GM08714 (cell line): ENCODE measurements at regions not wholly inside any gene's neighbourhood (a gene's known extent, or its start where the extent isn't known, plus 50 kb on each side); places are given as distances from the start of the nearest gene placed in this dataset.

Experiments used
- H3K4me3 ChIP-seq: fragments of 200-500 bp; sonication (Bioruptor generic); 2 replicates; pipeline ENCODE4 v1.5.1; 2014; ENCODE audit warnings: mild to moderate bottlenecking, low read length, inconsistent platforms
- ZNF274 ChIP-seq: IDR thresholded peaks from 2 replicates; pipeline ENCODE4 v1.6.1; 2012; ENCODE audit warnings: mild to moderate bottlenecking, low read depth, low read length

DNA sequence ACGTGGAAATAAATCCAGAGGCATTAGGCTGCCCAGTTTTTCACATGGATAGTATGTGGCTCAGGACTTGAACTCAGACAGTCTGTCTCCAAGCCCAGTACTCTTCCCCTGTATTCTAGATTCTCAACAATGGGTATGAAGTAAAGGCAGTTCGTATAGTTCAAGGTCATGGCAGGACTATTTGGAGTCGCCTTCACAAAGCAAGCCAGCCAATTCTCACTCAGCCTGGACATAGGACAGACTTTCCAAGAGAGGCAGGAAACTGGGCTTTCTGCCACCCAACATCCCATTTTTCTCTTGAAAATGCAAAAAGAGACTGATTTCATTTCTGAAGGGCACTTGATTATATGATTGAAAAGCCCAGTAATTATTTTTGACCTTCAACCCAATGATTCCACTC lies 111.0 kb downstream of the EDN1 start:
- TF ChIP-seq ZNF274 = no peak
- H3K4me3 ChIP-seq = no peak overlapping the region

DNA sequence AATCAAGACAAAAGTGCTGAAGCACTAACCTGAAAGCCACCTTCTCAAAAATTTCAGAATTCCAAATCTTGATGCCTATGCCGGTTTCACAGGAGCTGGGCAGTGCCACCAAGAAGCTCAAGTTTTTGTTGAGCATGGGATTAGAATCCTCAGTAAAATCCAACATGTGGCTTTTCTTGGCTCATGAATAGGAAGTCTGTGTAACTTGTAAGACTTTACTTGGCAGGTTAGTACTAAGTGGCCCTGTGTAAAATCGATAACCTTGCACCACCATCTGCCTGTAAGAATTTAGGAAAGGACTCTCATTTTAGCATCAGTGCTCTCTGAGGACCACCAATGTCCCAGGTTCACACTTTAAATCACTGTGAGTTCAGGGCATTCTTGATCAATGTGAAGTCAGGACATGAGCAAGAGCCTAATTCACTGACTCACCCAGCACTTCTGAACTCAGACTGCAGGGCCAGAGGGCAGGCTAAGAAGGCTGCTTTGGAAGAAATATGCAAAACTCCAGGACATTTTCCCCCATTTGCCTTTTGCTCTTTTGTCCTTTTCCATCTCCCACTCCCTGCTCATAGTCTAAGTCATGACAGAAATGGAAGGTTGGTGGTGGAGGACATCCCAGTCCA lies 113.2 kb downstream of the EDN1 start:
- no peak for TF ChIP-seq ZNF274
- no peak overlapping the region for H3K4me3 ChIP-seq

DNA sequence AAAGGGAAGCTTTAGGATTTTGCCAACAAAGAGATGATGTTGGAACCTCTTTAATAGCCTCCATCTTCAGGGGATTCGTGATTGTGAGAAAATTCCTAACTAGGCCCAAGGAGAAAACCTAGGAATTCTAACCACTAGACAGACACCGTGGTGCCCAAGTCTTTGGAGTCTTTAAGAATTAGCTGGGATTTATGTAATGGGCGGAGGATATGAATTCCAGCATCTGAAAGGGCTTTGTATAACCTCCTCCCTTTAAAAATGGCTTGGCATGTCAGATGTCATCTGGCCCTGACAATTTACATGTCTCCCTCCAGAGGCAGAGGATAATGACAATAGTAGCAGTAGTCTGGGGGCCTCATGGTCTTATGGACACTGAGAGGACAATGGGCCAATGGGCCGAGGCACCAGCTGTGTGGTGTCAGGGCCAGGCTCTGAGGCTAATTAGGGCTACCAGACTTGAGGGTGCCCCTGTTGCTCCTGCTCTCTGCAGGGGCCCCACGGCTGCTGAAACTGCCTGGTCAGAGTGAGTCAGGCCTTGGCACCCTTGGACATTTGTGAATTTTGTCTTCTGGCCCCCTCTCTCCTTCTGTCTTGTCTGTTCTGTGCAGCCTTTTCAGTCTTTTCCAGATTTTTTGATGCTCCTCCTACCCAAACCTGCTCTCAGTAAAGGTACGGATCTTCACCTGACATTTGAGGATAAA lies 113.9 kb downstream of the EDN1 start:
- no peak overlapping the region for H3K4me3 ChIP-seq
- no peak for TF ChIP-seq ZNF274

DNA sequence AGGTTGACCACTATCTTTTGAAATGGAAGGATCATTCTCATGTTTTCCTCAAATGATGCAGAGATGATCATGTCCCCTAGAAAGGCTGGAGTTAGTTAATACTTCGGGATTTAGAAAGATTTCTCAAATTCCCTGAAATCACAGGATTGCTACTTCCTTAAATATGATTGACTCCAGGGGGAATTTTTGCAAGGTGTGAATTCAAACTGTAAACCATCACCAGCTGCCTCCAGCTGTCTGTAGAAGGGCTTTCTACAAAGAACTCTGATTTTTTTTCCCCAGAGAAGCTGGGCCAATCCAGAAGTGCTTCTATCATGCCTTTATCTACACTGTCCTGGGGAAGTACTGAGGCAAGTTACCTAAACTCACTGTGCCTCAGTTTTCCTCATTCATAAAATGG lies 114.5 kb downstream of the EDN1 start:
- H3K4me3 ChIP-seq = no peak overlapping the region
- TF ChIP-seq ZNF274 = no peak

DNA sequence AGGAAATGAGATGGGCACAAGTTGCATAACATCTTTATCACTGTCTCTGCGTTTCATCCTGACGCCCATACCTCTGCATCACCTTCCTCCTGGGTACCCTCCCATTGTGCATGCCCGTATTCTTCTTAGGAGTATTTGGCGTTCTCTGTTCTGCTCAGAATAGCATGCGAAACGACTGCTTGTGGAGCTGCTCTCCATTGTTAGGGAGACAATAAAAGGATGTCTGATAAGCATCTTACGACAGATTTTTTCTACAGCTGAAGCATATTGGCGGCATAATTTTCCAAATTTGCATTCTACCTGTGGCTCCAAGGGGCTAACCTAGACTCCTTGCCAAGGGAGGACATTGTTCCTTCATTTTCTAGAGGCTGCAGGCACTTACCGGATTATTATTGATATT lies 118.6 kb downstream of the EDN1 start:
- TF ChIP-seq ZNF274 = no peak
- no peak overlapping the region for H3K4me3 ChIP-seq

DNA sequence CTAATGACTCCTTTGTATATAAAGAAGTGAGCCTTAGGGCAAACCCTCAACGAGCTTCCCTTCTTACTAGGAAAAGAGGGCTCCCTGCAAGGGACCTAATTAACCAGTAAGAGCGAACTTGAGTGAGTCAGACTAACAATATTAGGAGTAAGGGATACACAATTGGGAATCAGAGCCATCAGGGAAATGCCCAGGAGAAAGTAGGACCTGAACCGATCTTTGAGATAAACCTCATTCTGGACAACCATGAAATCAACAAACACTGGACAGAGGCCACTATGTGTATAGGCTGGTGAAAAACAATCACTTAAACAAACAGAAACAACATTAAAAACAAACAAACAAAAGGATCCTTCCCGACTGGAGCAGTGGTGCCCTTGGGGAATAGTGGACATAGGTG lies 120.8 kb downstream of the EDN1 start:
- TF ChIP-seq ZNF274 = no peak
- no peak overlapping the region for H3K4me3 ChIP-seq

DNA sequence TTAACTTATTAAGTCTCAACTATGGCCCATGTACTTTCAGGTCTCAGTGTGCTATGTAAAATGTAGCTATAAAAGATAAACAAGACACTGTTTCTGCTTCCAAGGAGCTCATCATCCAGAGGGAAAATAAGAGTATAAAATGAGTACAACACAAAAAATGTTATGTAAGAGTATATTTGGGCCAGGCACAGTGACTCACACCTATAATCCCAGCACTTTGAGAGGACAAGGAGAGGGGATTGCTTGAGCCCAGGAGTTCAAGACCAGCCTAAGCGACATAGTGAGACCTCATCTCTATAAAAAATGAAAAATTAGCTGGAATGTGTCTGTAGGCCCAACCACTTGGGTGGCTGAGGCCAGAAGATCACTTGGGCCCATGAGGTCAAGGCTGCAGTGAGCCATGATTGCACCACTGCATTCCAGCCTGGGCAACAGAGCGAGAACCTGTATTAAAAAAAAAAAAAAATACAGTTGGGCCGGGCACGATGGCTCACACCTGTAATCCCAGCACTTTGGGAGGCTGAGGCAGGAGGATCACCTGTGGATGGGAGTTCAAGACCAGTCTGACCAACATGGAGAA lies 124.0 kb downstream of the EDN1 start:
- no peak for TF ChIP-seq ZNF274
- H3K4me3 ChIP-seq = no peak overlapping the region

DNA sequence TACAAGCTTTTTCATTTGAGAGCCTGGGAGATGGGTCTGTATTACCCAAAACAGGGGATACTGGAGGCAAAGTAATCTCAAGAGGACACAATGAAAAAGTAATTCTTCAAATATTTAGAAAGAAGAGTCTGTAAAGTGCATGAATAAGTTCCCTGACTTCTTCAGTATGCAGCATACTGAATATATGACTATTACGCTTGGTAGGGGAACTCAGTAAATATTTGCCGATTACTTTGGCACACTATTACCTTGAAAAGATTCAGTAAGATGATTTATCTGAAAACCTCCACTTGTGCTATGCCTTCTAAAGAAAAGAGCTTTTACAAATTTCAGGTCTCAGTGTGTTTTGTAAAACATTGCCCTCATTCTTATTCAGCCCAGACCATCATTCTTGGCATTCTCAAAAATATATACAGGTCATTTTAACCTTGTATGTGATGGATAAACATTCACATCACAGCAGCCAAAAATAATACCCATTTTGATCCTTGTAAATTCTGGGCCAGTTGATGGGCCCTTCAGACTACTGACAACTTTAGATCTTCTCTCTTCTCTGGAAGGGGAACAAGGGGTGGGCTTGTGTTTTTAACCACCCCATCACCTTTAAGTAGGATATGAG lies 125.9 kb downstream of the EDN1 start:
- TF ChIP-seq ZNF274 = no peak
- H3K4me3 ChIP-seq = no peak overlapping the region

DNA sequence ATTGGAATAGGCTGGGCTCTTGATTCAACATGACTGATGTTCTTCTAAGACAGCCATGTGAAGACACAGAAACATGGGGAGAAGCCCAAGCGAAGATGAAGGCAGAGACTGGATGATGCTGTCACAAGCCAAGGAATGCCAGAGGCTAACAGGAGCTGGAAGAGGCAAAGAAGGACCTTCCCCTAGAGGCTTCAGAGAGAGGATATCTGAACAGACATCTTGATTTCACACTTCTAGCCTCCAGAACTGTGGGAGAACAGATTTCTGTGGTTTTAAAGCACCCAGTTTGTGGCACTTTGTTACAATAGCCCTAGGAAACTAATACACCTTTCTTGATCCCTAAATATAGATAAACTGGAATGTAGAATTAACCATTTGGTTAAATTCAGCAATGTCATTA lies 127.0 kb downstream of the EDN1 start:
- H3K4me3 ChIP-seq = no peak overlapping the region

DNA sequence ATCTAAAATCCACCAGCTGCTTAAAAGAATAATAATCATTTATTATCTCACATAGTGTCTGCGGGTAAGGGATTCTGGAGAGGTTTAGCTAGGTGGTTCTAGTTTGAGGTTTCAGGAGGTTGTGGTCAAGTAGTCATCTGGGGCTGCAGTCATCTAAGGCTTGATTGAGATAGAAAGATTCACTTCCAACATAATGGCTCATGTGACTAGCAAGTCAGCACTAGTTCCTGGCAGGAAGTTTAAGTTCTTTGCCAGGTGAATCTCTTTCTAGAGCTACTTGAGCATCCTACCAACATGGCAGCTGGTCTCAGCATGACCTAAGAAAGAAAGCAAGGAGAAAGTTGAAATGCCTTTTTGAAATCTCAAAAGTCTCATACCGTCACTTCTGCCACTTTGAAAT lies 128.8 kb downstream of the EDN1 start:
- H3K4me3 ChIP-seq = no peak overlapping the region
- no peak for TF ChIP-seq ZNF274

More for the DNA sequence above, 127.0 kb downstream of the EDN1 start:
- no peak for TF ChIP-seq ZNF274

DNA sequence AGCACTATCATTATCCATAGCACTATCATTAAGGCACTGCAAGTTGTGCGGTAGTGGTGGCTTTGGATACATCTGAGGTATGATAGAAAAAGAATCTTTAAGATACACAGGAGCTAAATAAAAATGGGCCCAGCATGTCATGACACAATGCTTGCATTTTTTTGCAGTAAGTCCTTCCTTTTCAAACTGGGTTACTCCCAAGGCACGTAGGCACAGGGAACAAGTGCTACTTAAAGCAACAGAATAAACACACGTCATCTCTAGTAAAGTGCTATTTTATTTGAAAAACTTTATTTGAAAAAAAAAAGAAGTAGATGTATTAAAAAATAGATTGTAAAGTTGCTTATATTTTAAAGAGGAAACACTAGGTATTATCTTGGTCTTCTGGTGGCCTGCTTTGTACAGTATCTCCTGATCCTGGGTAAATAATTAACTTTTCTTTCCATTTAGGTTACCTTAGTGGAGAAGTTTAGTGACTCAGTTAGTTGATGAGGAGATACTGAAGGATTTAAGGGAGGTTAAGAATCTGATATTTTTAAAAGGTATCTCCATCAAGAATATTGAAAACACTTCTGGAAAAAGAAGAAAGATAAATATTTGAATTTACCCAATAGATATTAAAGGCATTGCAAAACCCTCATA lies 129.6 kb downstream of the EDN1 start:
- H3K4me3 ChIP-seq = no peak overlapping the region
- TF ChIP-seq ZNF274 = no peak

DNA sequence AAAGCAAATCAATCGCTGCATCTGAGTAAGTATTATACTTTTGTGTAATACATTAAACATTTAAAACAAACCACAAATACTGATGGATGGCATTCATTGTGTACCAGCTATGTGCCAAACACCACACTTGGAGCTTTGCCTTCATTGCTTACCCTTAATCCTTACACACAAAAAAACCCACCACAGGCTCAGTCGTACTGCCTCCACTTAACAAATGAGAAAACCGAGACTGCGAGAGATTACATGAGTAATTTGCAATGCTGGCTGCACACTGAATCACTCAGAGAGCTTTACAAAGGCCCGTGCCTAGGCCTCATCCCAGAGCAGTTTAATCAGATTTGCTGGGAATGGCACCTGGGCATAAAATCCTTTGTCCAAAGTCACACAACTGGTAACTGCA lies 130.5 kb downstream of the EDN1 start:
- no peak for TF ChIP-seq ZNF274
- no peak overlapping the region for H3K4me3 ChIP-seq

DNA sequence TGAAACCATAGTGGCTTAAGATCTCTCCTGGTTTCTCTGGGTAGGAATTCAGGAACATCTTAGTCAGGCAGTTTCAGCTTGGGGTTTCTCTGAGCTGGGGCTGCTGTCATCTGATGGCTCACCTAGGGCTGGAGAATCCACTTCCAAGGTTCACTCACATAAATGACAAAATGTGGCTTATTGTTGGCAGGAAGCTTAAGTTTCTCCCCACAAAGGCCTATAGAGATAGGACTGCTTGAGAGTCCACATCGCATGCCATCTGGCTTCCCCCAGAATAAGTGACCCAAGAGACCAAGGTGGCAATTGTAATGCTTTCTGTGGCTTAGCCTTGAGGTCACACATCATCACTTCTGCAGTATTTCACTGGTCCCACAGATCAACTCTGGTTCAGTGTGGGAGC lies 131.4 kb downstream of the EDN1 start:
- no peak overlapping the region for H3K4me3 ChIP-seq
- no peak for TF ChIP-seq ZNF274

DNA sequence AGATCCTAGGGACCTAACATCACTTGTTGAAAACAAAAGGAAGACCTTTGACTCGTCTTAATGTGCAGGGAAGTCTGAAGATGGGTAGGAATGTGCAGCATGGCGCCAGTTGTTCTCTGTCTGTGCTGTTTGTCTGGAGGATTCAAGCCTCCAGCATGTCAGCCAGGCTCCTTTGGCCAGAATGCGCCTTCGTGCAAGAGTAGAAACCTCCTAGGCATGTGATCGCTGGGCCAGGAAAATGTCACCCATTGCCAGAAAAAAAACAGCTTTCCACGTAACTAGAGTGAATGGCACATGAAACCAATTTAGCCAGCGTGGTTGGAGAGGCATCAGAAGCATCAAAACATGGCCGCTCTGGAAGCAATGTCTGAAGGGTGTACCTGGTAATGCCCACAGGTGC lies 132.7 kb downstream of the EDN1 start:
- TF ChIP-seq ZNF274 = no peak
- H3K4me3 ChIP-seq = no peak overlapping the region

DNA sequence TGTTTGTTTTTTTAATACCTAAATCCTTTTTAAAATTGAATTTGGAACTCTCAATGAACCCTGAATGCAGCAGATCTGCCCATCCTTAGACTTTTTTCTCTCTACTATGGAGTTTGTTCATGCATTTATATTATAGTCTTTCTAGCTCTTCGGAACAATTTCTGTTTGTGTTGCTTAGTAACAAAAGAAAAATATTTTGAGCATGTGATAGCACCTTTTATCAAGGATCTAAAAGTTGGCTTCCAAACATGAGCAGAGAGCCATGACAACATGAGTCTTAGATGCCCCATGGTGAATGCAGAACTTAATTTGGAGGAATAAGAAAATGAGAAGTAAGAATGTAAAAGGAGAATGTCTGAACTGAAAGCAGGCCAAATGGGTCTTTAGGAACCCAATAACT lies 133.7 kb downstream of the EDN1 start:
- no peak for TF ChIP-seq ZNF274

DNA sequence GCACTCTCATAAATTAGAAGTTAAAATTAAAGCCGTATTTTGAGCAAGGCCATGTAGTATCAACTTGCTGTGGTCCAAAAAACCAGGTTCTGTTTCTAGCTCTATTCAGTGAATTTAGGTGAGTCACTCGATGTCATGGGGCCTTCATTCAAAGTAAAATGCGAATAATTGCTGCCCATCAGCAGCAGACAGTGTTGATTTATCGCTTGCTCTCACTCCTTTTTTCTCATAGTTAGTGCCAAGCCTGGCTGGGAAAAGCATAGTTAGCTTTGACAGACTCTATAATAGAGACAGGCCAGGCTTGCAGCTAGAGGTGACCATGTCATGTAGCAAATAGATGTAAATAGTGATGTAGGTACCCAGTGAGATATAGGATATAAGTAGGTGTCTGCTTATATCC lies 136.0 kb downstream of the EDN1 start:
- no peak overlapping the region for H3K4me3 ChIP-seq
- TF ChIP-seq ZNF274 = no peak

More for the DNA sequence above, 133.7 kb downstream of the EDN1 start:
- no peak overlapping the region for H3K4me3 ChIP-seq
